B cell (primary cell): ENCODE measurements at regions not wholly inside any gene's neighbourhood (a gene's known extent, or its start where the extent isn't known, plus 50 kb on each side); places are given as distances from the start of the nearest gene placed in this dataset.
"Not testable (repeated sequence)": the region's sequence is repeated elsewhere in the genome, so short reads cannot be mapped to it uniquely, and the experiment has no call there.

Experiments used
- EZH2 ChIP-seq: IDR thresholded peaks from 2 replicates; pipeline ENCODE4 v1.6.1; 2012; ENCODE audit warnings: borderline replicate concordance, low read depth, mild to moderate bottlenecking, moderate library complexity, low read length; ENCODE audit not compliant: insufficient read depth, poor library complexity, severe bottlenecking
- TF ChIP-seq, protein P1 (sequence below): fragments of 200-600 bp; IDR thresholded peaks from one replicate; pipeline ENCODE4 v1.8.0; 2022; ENCODE audit warnings: antibody characterized with exemption, mild to moderate bottlenecking

DNA sequence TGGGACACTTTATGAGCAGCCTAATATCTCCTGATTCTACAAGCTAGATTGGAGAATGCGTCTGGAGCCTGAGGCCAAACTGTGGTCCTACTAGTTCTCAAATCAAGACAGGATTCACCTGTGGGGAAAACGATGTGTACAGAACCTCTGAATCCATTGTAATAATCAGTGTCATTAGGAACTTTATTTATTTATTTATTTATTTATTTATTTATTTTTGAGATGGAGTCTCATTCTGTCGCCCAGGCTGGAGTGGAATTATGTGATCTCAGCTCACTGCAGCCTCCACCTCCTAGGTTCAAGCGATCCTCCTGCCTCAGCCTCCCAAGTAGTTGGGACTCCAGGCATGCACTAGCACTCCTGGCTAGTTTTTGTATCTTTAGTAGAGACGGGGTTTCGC lies 52.6 kb upstream of the KIF26B start:
- TF ChIP-seq, protein P1, sequence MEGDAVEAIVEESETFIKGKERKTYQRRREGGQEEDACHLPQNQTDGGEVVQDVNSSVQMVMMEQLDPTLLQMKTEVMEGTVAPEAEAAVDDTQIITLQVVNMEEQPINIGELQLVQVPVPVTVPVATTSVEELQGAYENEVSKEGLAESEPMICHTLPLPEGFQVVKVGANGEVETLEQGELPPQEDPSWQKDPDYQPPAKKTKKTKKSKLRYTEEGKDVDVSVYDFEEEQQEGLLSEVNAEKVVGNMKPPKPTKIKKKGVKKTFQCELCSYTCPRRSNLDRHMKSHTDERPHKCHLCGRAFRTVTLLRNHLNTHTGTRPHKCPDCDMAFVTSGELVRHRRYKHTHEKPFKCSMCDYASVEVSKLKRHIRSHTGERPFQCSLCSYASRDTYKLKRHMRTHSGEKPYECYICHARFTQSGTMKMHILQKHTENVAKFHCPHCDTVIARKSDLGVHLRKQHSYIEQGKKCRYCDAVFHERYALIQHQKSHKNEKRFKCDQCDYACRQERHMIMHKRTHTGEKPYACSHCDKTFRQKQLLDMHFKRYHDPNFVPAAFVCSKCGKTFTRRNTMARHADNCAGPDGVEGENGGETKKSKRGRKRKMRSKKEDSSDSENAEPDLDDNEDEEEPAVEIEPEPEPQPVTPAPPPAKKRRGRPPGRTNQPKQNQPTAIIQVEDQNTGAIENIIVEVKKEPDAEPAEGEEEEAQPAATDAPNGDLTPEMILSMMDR: not testable (repeated sequence)
- TF ChIP-seq EZH2: not testable (repeated sequence)
